Lower lobe of right lung (tissue), 2 donors: ENCODE measurements at regions not wholly inside any gene's neighbourhood (a gene's known extent, or its start where the extent isn't known, plus 50 kb on each side); places are given as distances from the start of the nearest gene placed in this dataset.

Experiments used
- ATAC-seq, 2 donors: fragments of 200-7000 bp; cut with Tn5 transposase; one replicate each; pipeline ENCODE4 v1.9.1; 2020 to 2022; ENCODE audit warnings: mild to moderate bottlenecking in 2 of 2, moderate library complexity in 2 of 2
- DNase-seq: peaks from one replicate; pipeline ENCODE4 v3.0.0-alpha.2; 2020
- H3K27ac ChIP-seq: fragments of 200-600 bp; one replicate; pipeline ENCODE4 v1.8.0; 2022
- H3K27me3 ChIP-seq: fragments of 200-600 bp; one replicate; pipeline ENCODE4 v1.8.0; 2022; ENCODE audit warnings: low read depth
- H3K36me3 ChIP-seq: fragments of 200-600 bp; one replicate; pipeline ENCODE4 v1.8.0; 2022; ENCODE audit warnings: mild to moderate bottlenecking
- H3K4me1 ChIP-seq: fragments of 200-600 bp; one replicate; pipeline ENCODE4 v1.8.0; 2022
- H3K4me3 ChIP-seq: fragments of 200-600 bp; one replicate; pipeline ENCODE4 v1.8.0; 2022; ENCODE audit warnings: mild to moderate bottlenecking
- H3K9me3 ChIP-seq: fragments of 200-600 bp; one replicate; pipeline ENCODE4 v1.8.0; 2022
- intact Hi-C: fragments of 100-400 bp; cut with DNase I; formaldehyde crosslinking; loops from one replicate; pipeline ENCODE4 v1.11.0; 2022
- TF ChIP-seq, protein P1 (sequence below): fragments of 200-600 bp; IDR thresholded peaks from one replicate; pipeline ENCODE4 v1.8.0; 2022; ENCODE audit warnings: antibody characterized with exemption, mild to moderate bottlenecking
- donor health status: DM: no; HTN: yes; CAD: no; lungs with severe emphysema.

DNA sequence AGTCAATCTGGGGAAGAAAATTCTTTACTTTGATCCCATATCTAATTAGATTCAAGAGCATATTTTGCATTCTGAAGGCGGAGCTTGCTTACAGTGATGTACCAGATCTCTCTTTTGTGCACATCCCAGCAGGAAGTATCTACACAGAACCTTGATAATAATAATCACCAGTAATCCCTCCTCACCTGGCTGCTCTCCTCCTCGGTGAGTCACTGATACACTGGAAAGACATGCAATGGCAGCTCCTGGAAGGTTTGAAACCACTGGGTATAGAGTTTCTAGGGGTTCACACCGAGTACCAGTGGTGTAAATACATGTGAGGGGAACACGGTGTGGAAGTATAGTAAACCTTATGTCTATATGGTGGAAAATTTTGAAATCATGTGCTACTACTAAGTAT, 205.5 kb upstream of the TARS1 start:
- no peaks in the 10 kb centered on the region for H3K9me3 ChIP-seq
- ATAC-seq (no peak), DNase-seq (no peak)
- TF ChIP-seq, protein P1, sequence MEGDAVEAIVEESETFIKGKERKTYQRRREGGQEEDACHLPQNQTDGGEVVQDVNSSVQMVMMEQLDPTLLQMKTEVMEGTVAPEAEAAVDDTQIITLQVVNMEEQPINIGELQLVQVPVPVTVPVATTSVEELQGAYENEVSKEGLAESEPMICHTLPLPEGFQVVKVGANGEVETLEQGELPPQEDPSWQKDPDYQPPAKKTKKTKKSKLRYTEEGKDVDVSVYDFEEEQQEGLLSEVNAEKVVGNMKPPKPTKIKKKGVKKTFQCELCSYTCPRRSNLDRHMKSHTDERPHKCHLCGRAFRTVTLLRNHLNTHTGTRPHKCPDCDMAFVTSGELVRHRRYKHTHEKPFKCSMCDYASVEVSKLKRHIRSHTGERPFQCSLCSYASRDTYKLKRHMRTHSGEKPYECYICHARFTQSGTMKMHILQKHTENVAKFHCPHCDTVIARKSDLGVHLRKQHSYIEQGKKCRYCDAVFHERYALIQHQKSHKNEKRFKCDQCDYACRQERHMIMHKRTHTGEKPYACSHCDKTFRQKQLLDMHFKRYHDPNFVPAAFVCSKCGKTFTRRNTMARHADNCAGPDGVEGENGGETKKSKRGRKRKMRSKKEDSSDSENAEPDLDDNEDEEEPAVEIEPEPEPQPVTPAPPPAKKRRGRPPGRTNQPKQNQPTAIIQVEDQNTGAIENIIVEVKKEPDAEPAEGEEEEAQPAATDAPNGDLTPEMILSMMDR: no peak
- H3K4me1 ChIP-seq: no peaks in the 10 kb centered on the region
- no peaks in the 10 kb centered on the region for H3K36me3 ChIP-seq
- no peak overlapping the region for H3K27ac ChIP-seq
- H3K4me3 ChIP-seq: no peak overlapping the region
- intact Hi-C loops: no loop called here
- H3K27me3 ChIP-seq: no peaks in the 10 kb centered on the region

DNA sequence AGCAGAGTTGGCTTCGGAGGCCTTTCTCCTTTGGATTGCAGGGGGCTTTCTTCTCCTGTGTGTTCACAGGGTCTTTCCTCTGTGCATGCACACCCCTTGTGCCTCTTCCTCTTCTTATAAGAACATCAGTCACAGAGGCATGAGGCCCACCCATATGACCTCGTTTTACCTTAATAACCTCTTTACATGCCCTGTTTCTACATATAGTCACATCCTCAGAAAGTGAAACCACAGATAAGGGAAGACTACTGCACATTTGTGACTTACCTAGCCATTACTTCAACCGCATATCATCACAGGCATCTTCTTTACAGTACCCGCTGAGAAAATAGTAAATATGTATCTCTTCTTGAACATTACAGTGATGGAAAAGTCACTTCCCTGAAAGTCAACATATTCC, 204.9 kb upstream of the TARS1 start:
- ATAC-seq (no peak), DNase-seq (no peak)
- H3K36me3 ChIP-seq: no peaks in the 10 kb centered on the region
- H3K4me1 ChIP-seq: no peaks in the 10 kb centered on the region
- no peak overlapping the region for H3K27ac ChIP-seq
- H3K27me3 ChIP-seq: no peaks in the 10 kb centered on the region
- intact Hi-C loops: no loop called here
- H3K4me3 ChIP-seq: no peak overlapping the region
- no peaks in the 10 kb centered on the region for H3K9me3 ChIP-seq
- TF ChIP-seq, protein P1: no peak

DNA sequence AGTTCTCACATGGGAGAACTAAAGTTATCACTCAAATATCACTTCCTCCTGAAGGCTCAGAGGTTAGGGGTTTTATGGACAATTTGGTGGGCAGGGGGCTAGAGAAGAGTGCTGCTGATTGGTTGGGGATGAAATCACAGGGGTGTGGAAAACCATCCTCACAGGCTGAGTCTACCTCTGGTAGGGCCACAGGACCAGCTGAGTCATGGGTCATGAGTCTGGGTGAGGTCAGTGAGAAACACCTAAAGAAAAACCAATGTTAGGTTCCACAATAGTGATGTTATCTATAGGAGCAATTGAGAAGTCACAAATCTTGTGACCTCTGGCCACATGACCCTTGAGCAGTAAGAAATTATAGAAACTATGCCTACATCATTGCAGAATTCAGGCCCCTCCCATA, 203.3 kb upstream of the TARS1 start:
- H3K36me3 ChIP-seq: no peaks in the 10 kb centered on the region
- intact Hi-C loops: no loop called here
- no peaks in the 10 kb centered on the region for H3K27me3 ChIP-seq
- no peak overlapping the region for H3K27ac ChIP-seq
- no peaks in the 10 kb centered on the region for H3K4me1 ChIP-seq
- no peak for DNase-seq
- TF ChIP-seq, protein P1: no peak
- H3K9me3 ChIP-seq: no peaks in the 10 kb centered on the region
- no peak overlapping the region for H3K4me3 ChIP-seq
- no peak for ATAC-seq

DNA sequence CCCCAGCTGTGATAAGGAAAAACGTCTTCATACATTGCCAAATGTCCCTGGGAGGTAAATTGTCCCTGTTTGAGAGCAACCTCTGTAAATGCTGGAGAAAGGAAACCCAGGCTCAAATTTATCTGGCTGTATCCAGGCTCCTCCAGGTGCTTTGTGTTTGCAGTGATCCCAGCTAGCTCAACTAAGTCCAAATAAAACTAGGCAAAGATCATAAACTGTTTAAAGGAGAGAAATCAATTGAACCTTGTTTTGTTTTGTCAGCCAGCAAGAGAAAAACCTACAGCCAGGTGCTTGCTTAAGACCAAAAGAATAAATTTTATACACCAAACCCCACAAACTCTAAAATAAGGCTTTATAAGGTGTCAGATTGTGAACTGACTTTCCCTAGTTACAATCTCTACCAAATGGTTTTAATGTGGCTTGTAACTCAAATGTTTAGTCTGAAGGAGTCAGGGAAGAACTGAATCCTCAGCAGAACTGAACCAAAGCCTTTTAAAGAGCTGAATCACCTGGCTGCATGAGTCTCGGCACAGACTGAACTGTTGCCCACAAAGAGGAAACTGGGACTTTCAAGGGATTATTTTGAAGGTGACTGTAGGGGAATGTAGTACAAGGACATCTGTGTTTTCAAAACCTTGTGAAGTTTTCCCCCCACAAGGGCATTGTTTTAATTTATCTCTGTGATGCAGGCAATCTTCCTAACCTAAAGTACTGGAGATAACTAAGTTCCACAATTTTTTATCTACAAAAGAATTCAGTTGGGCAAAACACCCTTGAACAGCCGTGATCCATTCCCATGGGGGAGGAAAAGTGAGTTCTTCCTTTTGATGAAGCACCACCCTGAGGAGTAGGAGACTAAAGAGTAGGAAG, 201.7 kb upstream of the TARS1 start:
- H3K27me3 ChIP-seq: no peaks in the 10 kb centered on the region
- ATAC-seq (no peak), DNase-seq (no peak)
- intact Hi-C loops: no loop called here
- TF ChIP-seq, protein P1: no peak
- H3K4me1 ChIP-seq: no peaks in the 10 kb centered on the region
- no peaks in the 10 kb centered on the region for H3K9me3 ChIP-seq
- no peaks in the 10 kb centered on the region for H3K36me3 ChIP-seq
- H3K27ac ChIP-seq: no peak overlapping the region
- H3K4me3 ChIP-seq: no peak overlapping the region

DNA sequence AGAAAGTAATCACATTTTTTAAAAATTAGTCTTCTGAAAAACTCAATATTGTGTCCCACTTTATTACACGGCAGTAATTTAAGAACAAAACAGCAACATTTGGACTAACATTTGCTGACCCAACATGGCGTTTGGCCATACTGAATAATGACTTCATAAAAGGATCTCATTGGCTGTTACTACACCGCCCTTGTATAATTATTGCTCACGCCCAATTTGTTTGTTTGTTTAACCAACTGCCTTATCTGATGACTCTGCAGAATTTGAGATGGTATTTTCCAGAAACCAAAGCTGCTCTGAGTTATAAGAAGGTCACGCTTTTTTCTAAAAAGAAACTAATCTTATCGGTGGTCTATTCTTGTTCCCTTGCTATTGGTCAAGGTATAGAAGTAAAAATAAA, 200.2 kb upstream of the TARS1 start:
- Histone ChIP-seq H3K27me3 (no peaks in the 10 kb centered on the region), H3K4me1 (no peaks in the 10 kb centered on the region), H3K4me3 (no peak overlapping the region), H3K9me3 (no peaks in the 10 kb centered on the region), H3K36me3 (no peaks in the 10 kb centered on the region), H3K27ac (no peak overlapping the region)
- DNase-seq (no peak), ATAC-seq (no peak)
- intact Hi-C loops: no loop called here
- TF ChIP-seq, protein P1: no peak
